ENCODE measurements at regions not wholly inside any gene's neighbourhood (a gene's known extent, or its start where the extent isn't known, plus 50 kb on each side); places are given as distances from the start of the nearest gene placed in this dataset.
A peak's percentile ranks its signal among the peaks of the same experiment; 100 is the strongest.

DNA sequence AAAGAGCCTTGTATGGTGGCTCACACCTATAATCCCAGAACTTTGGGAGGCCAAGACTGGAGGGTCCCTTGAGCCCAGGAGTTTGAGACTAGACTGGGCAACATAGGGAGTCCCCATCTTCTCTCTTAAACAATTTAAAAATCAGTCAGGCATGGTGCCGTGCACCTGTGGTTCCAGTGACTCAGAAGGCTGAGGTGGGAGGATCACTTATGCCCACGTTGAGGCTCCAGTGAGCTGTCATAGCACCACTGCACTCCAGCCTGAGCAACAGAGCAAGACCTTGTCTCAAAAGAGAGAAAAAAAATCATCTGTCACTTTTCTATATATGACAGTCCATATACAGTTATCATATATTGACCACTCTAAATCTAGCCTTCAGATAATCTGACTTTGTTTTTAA lies 658.3 kb downstream of the LTN1 start:
- DNase-seq (ENCODE audit: low spot score in 2 of 2, unreplicated experiment in 2 of 2): no peak
- Mint-ChIP-seq H3K4me3 (no peak overlapping the region), H3K9me3 (peaks cover 19% of the 10 kb centered on the region), H3K27me3 (ENCODE audit: low read depth) (no peaks in the 10 kb centered on the region), H3K27ac (peak overlapping the region; percentile 50), H3K4me1 (peaks cover 54% of the 10 kb centered on the region), H3K36me3 (peaks cover 15% of the 10 kb centered on the region)
- TF ChIP-seq, protein P1, sequence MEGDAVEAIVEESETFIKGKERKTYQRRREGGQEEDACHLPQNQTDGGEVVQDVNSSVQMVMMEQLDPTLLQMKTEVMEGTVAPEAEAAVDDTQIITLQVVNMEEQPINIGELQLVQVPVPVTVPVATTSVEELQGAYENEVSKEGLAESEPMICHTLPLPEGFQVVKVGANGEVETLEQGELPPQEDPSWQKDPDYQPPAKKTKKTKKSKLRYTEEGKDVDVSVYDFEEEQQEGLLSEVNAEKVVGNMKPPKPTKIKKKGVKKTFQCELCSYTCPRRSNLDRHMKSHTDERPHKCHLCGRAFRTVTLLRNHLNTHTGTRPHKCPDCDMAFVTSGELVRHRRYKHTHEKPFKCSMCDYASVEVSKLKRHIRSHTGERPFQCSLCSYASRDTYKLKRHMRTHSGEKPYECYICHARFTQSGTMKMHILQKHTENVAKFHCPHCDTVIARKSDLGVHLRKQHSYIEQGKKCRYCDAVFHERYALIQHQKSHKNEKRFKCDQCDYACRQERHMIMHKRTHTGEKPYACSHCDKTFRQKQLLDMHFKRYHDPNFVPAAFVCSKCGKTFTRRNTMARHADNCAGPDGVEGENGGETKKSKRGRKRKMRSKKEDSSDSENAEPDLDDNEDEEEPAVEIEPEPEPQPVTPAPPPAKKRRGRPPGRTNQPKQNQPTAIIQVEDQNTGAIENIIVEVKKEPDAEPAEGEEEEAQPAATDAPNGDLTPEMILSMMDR (IDR thresholded peaks at IDR 0.05; ENCODE audit: unreplicated experiment): no peak

DNA sequence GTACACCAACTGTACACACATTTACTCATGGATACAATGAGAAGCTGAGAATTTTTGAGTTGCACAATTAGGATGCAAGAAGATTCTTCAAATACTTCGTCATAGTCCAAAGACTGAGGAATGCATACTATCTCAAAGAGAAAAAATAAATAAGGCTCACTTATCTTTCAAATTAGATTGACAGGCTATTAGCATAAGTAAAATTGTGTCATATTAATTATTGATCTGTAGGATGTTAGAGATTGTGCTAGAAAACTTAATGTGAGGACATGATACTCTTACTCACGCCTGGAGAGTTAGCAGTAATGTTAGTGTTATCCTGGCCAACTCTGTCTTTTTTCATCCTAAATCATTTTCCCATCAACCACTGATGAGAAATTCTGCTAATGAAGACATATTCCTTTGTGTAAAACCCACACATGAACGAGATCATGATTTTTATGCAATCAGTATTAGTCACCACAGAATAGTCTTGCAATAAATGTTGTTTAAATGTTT lies 659.0 kb downstream of the LTN1 start:
- no peak for DNase-seq (ENCODE audit: low spot score in 2 of 2, unreplicated experiment in 2 of 2)
- H3K36me3 Mint-ChIP-seq: peaks cover 18% of the 10 kb centered on the region
- peak overlapping the region; percentile 5 for H3K27ac Mint-ChIP-seq
- no peaks in the 10 kb centered on the region for H3K27me3 Mint-ChIP-seq (ENCODE audit: low read depth)
- H3K4me3 Mint-ChIP-seq: no peak overlapping the region
- peaks cover 47% of the 10 kb centered on the region for H3K4me1 Mint-ChIP-seq
- TF ChIP-seq, protein P1 (IDR thresholded peaks at IDR 0.05; ENCODE audit: unreplicated experiment): no peak
- peaks cover 26% of the 10 kb centered on the region for H3K9me3 Mint-ChIP-seq

DNA sequence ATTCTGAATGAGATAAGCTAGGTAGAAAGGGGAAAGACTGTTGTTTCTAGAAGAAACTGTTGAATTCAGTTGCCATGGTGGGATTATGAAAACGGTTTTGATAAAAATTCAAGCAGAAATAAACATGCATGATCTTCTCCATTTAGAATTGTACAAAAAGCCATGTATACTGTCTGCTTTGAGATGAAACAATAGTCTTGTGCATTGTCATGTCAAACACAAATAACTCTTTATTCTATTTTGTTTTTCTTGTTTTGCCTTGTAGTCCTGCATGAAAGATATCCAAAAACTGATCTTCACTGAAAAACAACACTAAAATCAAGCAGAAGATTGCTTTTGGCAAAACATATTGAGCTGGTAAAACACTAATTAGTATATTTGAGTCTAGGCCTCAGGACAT lies 659.9 kb downstream of the LTN1 start:
- no peaks in the 10 kb centered on the region for H3K27me3 Mint-ChIP-seq (ENCODE audit: low read depth)
- peaks cover 32% of the 10 kb centered on the region for H3K9me3 Mint-ChIP-seq
- peak overlapping the region; percentile 45 for H3K27ac Mint-ChIP-seq
- peaks cover 22% of the 10 kb centered on the region for H3K36me3 Mint-ChIP-seq
- no peak overlapping the region for H3K4me3 Mint-ChIP-seq
- peaks cover 39% of the 10 kb centered on the region for H3K4me1 Mint-ChIP-seq
- TF ChIP-seq, protein P1 (IDR thresholded peaks at IDR 0.05; ENCODE audit: unreplicated experiment): no peak
- no peak for DNase-seq (ENCODE audit: low spot score in 2 of 2, unreplicated experiment in 2 of 2)

DNA sequence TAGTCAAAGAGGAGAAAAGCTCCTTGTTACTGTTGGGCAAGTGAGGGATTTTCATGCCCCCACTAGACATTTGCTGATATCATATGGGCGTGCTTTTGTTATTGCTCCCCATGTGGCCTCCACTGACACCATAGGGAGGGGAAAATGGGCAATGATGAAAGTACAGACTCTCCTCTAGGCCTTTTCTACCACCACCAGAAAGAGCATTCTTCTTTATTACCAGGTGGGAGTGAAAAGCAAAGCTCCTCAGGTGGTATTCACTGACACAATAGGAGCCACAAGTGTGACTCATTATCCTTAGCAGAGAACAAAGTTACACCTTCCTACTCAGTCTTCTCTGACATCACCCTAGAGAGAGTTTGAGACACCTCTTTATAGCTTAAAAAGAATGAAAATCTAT lies 667.1 kb downstream of the LTN1 start:
- Mint-ChIP-seq H3K36me3 (peaks cover 29% of the 10 kb centered on the region), H3K4me1 (no peaks in the 10 kb centered on the region), H3K27me3 (ENCODE audit: low read depth) (no peaks in the 10 kb centered on the region), H3K4me3 (no peak overlapping the region), H3K27ac (no peak overlapping the region), H3K9me3 (peaks cover 69% of the 10 kb centered on the region)
- DNase-seq (ENCODE audit: low spot score in 2 of 2, unreplicated experiment in 2 of 2): no peak
- TF ChIP-seq, protein P1 (IDR thresholded peaks at IDR 0.05; ENCODE audit: unreplicated experiment): no peak

DNA sequence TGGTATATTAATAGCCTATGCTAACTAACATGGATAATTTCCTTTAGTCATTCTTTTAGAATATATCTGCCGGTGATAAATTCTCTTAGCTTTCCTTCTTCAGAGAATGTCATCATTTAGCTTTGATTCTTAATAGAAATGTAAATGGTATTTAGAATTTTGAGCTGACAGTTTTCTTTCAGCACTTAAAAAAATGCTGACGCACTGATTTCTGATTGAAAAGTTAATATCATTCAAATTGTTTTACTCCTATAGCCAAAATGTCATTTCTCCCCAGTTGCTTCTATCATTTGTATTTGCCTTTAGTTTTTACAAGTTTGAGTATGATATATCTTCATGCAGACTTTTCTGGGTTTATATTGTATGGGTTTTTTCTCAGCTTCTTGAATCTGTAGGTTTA lies 668.0 kb downstream of the LTN1 start:
- Mint-ChIP-seq H3K4me3 (no peak overlapping the region), H3K27me3 (ENCODE audit: low read depth) (no peaks in the 10 kb centered on the region), H3K9me3 (peaks cover 69% of the 10 kb centered on the region), H3K27ac (no peak overlapping the region), H3K4me1 (no peaks in the 10 kb centered on the region), H3K36me3 (peaks cover 23% of the 10 kb centered on the region)
- TF ChIP-seq, protein P1 (IDR thresholded peaks at IDR 0.05; ENCODE audit: unreplicated experiment): no peak
- no peak for DNase-seq (ENCODE audit: low spot score in 2 of 2, unreplicated experiment in 2 of 2)

All from mesothelial cell of epicardium (in vitro differentiated cells).